PC-3 (cell line): ENCODE measurements at regions not wholly inside any gene's neighbourhood (a gene's known extent, or its start where the extent isn't known, plus 50 kb on each side); places are given as distances from the start of the nearest gene placed in this dataset.

Experiments
- ATAC-seq: fragments of 200-7000 bp; cut with Tn5 transposase; 2 replicates; pipeline ENCODE4 v1.9.1; 2020; ENCODE audit warnings: mild to moderate bottlenecking, moderate library complexity
- BruUV-seq: library from RNA; stranded (reverse); fragments of 400-500 nt; replicated peaks from 2 replicates; lab custom pipeline; 2021; lab: Mats Ljungman, UMichigan
- CTCF ChIA-PET: fragments of 300-600 bp; sonication (Branson Sonifier 250); formaldehyde crosslinking; loops from one replicate; lab custom pipeline; 2022; ENCODE audit warnings: antibody characterized with exemption; lab: Charles Lee
- POLR2A ChIA-PET: fragments of 300-600 bp; sonication (Branson Sonifier 250); formaldehyde crosslinking; loops from one replicate; lab custom pipeline; 2022; ENCODE audit warnings: antibody characterized with exemption; ENCODE audit not compliant: unreplicated experiment; lab: Charles Lee
- DNase-seq: peaks from one replicate; pipeline ENCODE4 v3.0.0-alpha.2; 2015
- H2AFZ ChIP-seq: fragments of 300-600 bp; sonication (generic); 2 replicates; pipeline ENCODE4 v1.6.0; 2016; ENCODE audit warnings: antibody characterized with exemption, low read length
- H3F3A ChIP-seq: fragments of 300-600 bp; sonication (generic); one replicate; pipeline ENCODE4 v1.6.0; 2017; ENCODE audit warnings: antibody characterized with exemption, low read length, control low read depth, mild to moderate bottlenecking; ENCODE audit not compliant: unreplicated experiment
- H3K27ac ChIP-seq: fragments of 300-600 bp; sonication (generic); 2 replicates; pipeline ENCODE4 v1.5.1; 2016; ENCODE audit warnings: mild to moderate bottlenecking, low read length
- H3K27me3 ChIP-seq: fragments of 300-600 bp; sonication (generic); 2 replicates; pipeline ENCODE4 v1.6.1; 2016; ENCODE audit warnings: low read length, mixed read lengths
- H3K36me3 ChIP-seq: fragments of 300-600 bp; sonication (generic); 2 replicates; pipeline ENCODE4 v1.6.1; 2016; ENCODE audit warnings: low read depth, mixed run types, low read length, mixed read lengths
- H3K4me1 ChIP-seq: fragments of 300-600 bp; sonication (generic); 2 replicates; pipeline ENCODE4 v1.5.1; 2016; ENCODE audit warnings: low read length; ENCODE audit not compliant: insufficient read depth
- H3K4me2 ChIP-seq: fragments of 300-600 bp; sonication (generic); 2 replicates; pipeline ENCODE4 v1.6.0; 2016; ENCODE audit warnings: low read length
- H3K4me3 ChIP-seq: fragments of 300-600 bp; sonication (generic); 2 replicates; pipeline ENCODE4 v1.5.1; 2016; ENCODE audit warnings: mild to moderate bottlenecking, low read length, mixed read lengths
- H3K79me2 ChIP-seq: fragments of 300-600 bp; sonication (generic); 2 replicates; pipeline ENCODE4 v1.6.1; 2017; ENCODE audit warnings: low read length, mixed read lengths
- H3K9ac ChIP-seq: fragments of 300-600 bp; sonication (generic); 2 replicates; pipeline ENCODE4 v1.6.0; 2016; ENCODE audit warnings: mild to moderate bottlenecking, low read length
- H3K9me2 ChIP-seq: fragments of 300-600 bp; sonication (generic); replicated peaks from 2 replicates; pipeline ENCODE4 v1.6.1; 2016; ENCODE audit warnings: mixed run types, low read length, mixed read lengths
- H3K9me3 ChIP-seq: fragments of 300-600 bp; sonication (generic); 2 replicates; pipeline ENCODE4 v1.6.1; 2016; ENCODE audit warnings: low read length, mixed read lengths
- H4K20me1 ChIP-seq: fragments of 300-600 bp; sonication (generic); 2 replicates; pipeline ENCODE4 v1.6.1; 2016; ENCODE audit warnings: low read length, mixed read lengths
- EZH2 ChIP-seq: fragments of 300-600 bp; sonication (generic); IDR thresholded peaks from one replicate; pipeline ENCODE4 v1.6.1; 2017; ENCODE audit warnings: antibody characterized with exemption, mild to moderate bottlenecking, low read length; ENCODE audit not compliant: unreplicated experiment
- EZH2phosphoT487 ChIP-seq: fragments of 300-600 bp; sonication (generic); IDR thresholded peaks from 2 replicates; pipeline ENCODE4 v1.6.1; 2018; ENCODE audit warnings: mild to moderate bottlenecking, antibody characterized with exemption, low read length, borderline replicate concordance
- intact Hi-C: fragments of 100-400 bp; cut with micrococcal nuclease; formaldehyde crosslinking; loops from 2 replicates; pipeline ENCODE4 v1.9.0; 2023
- TF ChIP-seq, protein P1 (sequence below): fragments of 300-600 bp; sonication (generic); conservative IDR thresholded peaks from 2 replicates; pipeline ENCODE4 v1.5.1; 2017; ENCODE audit warnings: antibody characterized with exemption, low read depth, mild to moderate bottlenecking, low read length

DNA sequence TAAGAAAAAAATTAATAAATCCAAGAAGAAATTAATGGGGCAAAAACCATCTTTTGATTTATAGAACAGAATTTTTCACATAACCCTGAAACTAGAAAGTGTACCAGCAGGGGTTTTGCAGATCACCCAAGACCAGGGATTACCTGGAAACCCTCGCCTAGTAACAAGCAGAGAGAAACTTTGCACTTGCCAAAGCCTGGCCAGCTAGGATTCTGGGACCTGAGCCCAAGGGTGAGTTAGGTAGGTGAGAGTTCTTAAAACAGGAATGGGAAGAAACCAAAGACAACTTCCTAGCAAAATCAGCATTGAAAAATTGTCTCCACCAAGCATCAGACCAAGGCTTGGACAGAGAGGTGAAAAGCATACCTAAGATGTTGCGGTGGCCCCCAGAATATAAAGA lies 247.0 kb upstream of the NBEA start:
- H4K20me1 ChIP-seq: no peaks in the 10 kb centered on the region
- peak overlapping the region; percentile 43; the same call in 1 of the 2 replicates for H2AFZ ChIP-seq
- H3K27ac ChIP-seq: peak overlapping the region; percentile 29
- no peaks in the 10 kb centered on the region for H3K36me3 ChIP-seq
- H3K9ac ChIP-seq: no peak overlapping the region
- POLR2A ChIA-PET: no interaction called here
- H3K4me3 ChIP-seq: peak overlapping the region; percentile 21; the same call in 1 of the 2 replicates
- H3F3A ChIP-seq: no peaks in the 10 kb centered on the region
- ATAC-seq (peak; percentile 60), DNase-seq (peak; percentile 67)
- H3K4me2 ChIP-seq: peak overlapping the region; percentile 47
- H3K9me3 ChIP-seq: no peaks in the 10 kb centered on the region
- intact Hi-C loops: no loop called here
- no peak for TF ChIP-seq EZH2phosphoT487
- TF ChIP-seq, protein P1, sequence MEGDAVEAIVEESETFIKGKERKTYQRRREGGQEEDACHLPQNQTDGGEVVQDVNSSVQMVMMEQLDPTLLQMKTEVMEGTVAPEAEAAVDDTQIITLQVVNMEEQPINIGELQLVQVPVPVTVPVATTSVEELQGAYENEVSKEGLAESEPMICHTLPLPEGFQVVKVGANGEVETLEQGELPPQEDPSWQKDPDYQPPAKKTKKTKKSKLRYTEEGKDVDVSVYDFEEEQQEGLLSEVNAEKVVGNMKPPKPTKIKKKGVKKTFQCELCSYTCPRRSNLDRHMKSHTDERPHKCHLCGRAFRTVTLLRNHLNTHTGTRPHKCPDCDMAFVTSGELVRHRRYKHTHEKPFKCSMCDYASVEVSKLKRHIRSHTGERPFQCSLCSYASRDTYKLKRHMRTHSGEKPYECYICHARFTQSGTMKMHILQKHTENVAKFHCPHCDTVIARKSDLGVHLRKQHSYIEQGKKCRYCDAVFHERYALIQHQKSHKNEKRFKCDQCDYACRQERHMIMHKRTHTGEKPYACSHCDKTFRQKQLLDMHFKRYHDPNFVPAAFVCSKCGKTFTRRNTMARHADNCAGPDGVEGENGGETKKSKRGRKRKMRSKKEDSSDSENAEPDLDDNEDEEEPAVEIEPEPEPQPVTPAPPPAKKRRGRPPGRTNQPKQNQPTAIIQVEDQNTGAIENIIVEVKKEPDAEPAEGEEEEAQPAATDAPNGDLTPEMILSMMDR: no peak
- TF ChIP-seq EZH2: no peak
- peaks cover 25% of the 10 kb centered on the region for H3K4me1 ChIP-seq
- no peaks in the 10 kb centered on the region for H3K9me2 ChIP-seq
- BruUV-seq: no TSS peak
- H3K27me3 ChIP-seq: no peaks in the 10 kb centered on the region
- H3K79me2 ChIP-seq: no peaks in the 10 kb centered on the region
- CTCF ChIA-PET: no interaction called here

DNA sequence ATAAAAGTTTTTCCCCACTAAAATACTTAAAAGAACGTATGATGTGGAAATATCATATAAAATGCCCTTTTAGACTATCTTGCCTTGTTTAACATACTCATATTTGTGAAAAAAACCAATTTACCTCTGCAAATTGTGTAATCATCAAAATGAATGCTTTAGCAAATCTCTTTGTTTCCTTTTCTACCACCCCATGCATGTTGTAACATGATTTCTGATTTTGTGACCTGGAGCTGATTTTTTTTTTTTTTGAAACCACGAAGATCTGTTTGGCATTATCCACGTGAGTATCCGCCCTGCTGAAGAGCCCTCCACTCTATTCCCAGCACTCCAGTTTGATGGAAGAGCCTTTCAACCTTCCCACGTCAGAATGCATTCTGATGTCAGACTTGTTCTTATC lies 245.8 kb upstream of the NBEA start:
- no peak overlapping the region for H2AFZ ChIP-seq
- POLR2A ChIA-PET: no interaction called here

DNA sequence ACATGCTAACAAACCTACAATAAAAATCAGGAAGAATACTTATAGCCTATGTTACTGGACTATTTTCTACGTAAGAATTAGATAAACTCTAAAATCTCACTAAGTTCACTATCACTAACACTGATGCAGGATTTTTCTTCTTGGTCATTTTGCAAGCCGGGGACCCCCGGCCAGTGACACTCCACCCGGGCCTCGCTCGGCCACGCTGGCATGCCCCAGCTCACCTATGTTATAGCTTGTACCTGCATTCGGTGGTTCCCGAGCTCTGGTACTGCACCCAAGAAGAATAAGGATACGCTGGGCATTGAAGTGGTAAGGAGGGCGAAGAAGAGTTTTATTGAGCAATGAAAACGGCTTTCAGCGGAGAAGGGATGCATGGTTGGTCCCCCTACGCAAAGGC lies 245.3 kb upstream of the NBEA start:
- Histone ChIP-seq H3K9me3 (no peaks in the 10 kb centered on the region), H3K4me3 (no peak overlapping the region), H4K20me1 (no peaks in the 10 kb centered on the region), H3K36me3 (no peaks in the 10 kb centered on the region), H3K27ac (no peak overlapping the region), H3K4me2 (no peak overlapping the region), H3K9ac (no peak overlapping the region), H3F3A (no peaks in the 10 kb centered on the region), H3K27me3 (no peaks in the 10 kb centered on the region), H2AFZ (no peak overlapping the region), H3K9me2 (no peaks in the 10 kb centered on the region), H3K79me2 (no peaks in the 10 kb centered on the region), H3K4me1 (peaks cover 26% of the 10 kb centered on the region)
- POLR2A ChIA-PET: no interaction called here
- no peak for ATAC-seq
- DNase-seq: no peak
- no TSS peak for BruUV-seq
- intact Hi-C loops: no loop called here
- TF ChIP-seq EZH2phosphoT487 (no peak), EZH2 (no peak)
- TF ChIP-seq, protein P1: no peak
- CTCF ChIA-PET: no interaction called here

More for the DNA sequence above, 245.8 kb upstream of the NBEA start:
- Histone ChIP-seq H3K4me1 (peaks cover 26% of the 10 kb centered on the region), H3K36me3 (no peaks in the 10 kb centered on the region), H3K9me2 (no peaks in the 10 kb centered on the region), H3K9ac (no peak overlapping the region), H3K79me2 (no peaks in the 10 kb centered on the region), H3K27ac (no peak overlapping the region), H3K4me3 (no peak overlapping the region), H3K9me3 (no peaks in the 10 kb centered on the region), H3K27me3 (no peaks in the 10 kb centered on the region), H4K20me1 (no peaks in the 10 kb centered on the region), H3F3A (no peaks in the 10 kb centered on the region), H3K4me2 (no peak overlapping the region)
- CTCF ChIA-PET: no interaction called here
- ATAC-seq (no peak), DNase-seq (no peak)
- intact Hi-C loops: no loop called here
- no TSS peak for BruUV-seq
- TF ChIP-seq, protein P1: no peak
- TF ChIP-seq EZH2phosphoT487 (no peak), EZH2 (no peak)
